ENCODE measurements at regions not wholly inside any gene's neighbourhood (a gene's known extent, or its start where the extent isn't known, plus 50 kb on each side); places are given as distances from the start of the nearest gene placed in this dataset.

DNA sequence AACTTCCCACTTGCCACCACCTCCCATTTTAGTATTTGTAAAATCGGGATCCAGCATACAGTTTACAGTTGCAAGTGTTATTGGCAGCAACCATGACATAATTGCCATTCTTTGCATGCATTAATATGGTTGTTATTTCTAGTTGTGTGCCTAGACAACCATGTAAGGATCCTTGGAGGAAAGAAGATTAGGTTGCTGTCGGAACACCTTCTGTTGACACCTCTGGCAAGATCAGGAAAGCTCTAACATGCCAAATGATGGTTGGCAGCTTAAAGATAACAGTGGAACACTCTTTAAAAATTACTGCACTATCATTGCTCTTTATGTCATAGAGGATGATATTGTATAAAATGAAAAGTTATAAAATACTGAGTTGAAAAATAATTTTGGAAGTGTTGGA lies 313.5 kb upstream of the RARB start:
- Histone ChIP-seq H3K4me1 (no peaks in the 10 kb centered on the region), H3K27ac (no peak overlapping the region), H3K9me3 (no peaks in the 10 kb centered on the region), H3K4me3 (no peak overlapping the region), H3K4me2 (no peak overlapping the region)
- no peak for ATAC-seq
- DNase-seq (ENCODE audit: low read depth in 1 of 2, low spot score in 1 of 2) = no peak
- POLR2A ChIA-PET = no interaction called here
- WGBS (ENCODE audit: missing lambda C conversion rate) = 48% methylated on average over 2 of the region's 2 CpGs
- TF ChIP-seq, protein P1, sequence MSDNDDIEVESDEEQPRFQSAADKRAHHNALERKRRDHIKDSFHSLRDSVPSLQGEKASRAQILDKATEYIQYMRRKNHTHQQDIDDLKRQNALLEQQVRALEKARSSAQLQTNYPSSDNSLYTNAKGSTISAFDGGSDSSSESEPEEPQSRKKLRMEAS (IDR thresholded peaks at IDR 0.05) = no peak
- TF ChIP-seq RAD21 (conservative IDR thresholded peaks at IDR 0.05 in 1 of 2, IDR thresholded peaks at IDR 0.05 in 1 of 2) (no peak), CHD2 (IDR thresholded peaks at IDR 0.05; ENCODE audit: low read length, partially characterized antibody) (no peak)
- TF ChIP-seq, protein P2, sequence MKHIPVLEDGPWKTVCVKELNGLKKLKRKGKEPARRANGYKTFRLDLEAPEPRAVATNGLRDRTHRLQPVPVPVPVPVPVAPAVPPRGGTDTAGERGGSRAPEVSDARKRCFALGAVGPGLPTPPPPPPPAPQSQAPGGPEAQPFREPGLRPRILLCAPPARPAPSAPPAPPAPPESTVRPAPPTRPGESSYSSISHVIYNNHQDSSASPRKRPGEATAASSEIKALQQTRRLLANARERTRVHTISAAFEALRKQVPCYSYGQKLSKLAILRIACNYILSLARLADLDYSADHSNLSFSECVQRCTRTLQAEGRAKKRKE (CRISPR knock-in tag; IDR thresholded peaks at IDR 0.05; ENCODE audit: low read depth) = no peak
- TF ChIP-seq, protein P3, sequence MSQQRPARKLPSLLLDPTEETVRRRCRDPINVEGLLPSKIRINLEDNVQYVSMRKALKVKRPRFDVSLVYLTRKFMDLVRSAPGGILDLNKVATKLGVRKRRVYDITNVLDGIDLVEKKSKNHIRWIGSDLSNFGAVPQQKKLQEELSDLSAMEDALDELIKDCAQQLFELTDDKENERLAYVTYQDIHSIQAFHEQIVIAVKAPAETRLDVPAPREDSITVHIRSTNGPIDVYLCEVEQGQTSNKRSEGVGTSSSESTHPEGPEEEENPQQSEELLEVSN (IDR thresholded peaks at IDR 0.05; ENCODE audit: borderline replicate concordance, low read depth) = no peak
- TF ChIP-seq, protein P4, sequence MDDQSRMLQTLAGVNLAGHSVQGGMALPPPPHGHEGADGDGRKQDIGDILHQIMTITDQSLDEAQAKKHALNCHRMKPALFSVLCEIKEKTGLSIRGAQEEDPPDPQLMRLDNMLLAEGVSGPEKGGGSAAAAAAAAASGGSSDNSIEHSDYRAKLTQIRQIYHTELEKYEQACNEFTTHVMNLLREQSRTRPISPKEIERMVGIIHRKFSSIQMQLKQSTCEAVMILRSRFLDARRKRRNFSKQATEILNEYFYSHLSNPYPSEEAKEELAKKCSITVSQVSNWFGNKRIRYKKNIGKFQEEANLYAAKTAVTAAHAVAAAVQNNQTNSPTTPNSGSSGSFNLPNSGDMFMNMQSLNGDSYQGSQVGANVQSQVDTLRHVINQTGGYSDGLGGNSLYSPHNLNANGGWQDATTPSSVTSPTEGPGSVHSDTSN (IDR thresholded peaks at IDR 0.05) = no peak
- CTCF ChIA-PET = interaction anchor here (1.3 kb wide), 1 partner anchor 9 kb away, joined by 3 read pairs; no protein-coding TSS in a partner anchor
- no peak for FAIRE-seq

DNA sequence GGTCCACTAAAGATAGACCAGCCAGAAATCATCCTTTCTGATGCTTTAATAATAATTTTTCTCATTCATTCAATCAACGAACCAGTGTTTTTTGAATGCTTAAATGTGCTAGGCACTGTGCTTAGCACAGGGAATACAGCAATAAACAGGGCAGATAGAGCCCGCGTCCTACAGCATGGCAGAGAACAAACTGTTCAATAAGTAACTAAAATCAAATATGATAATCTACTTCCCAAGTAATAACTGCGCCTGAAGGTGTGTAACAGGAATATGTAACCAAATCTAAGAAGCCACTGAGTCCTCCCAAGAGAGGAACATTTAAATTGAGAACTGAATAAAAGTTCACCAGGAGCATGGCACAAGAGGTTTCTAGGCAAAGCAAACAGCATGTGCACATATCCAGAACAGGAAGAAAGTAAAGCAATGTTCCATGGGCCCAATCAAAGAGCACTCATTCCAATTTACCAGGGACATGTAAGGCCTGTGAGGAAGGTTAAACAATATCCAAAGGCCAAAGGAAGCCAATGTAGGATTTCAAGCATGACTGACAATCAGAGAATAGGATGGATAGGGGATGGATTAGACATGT lies 311.0 kb upstream of the RARB start:
- 72% methylated on average over 4 of the region's 4 CpGs for WGBS (ENCODE audit: missing lambda C conversion rate)
- Histone ChIP-seq H3K27ac (no peak overlapping the region), H3K4me2 (no peak overlapping the region), H3K4me1 (no peaks in the 10 kb centered on the region), H3K9me3 (no peaks in the 10 kb centered on the region), H3K4me3 (no peak overlapping the region)
- TF ChIP-seq, protein P5, sequence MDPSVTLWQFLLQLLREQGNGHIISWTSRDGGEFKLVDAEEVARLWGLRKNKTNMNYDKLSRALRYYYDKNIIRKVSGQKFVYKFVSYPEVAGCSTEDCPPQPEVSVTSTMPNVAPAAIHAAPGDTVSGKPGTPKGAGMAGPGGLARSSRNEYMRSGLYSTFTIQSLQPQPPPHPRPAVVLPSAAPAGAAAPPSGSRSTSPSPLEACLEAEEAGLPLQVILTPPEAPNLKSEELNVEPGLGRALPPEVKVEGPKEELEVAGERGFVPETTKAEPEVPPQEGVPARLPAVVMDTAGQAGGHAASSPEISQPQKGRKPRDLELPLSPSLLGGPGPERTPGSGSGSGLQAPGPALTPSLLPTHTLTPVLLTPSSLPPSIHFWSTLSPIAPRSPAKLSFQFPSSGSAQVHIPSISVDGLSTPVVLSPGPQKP (IDR thresholded peaks at IDR 0.05; ENCODE audit: low read depth, low read length) = no peak
- TF ChIP-seq MAZ (IDR thresholded peaks at IDR 0.05; ENCODE audit: borderline replicate concordance, low read depth, low read length) (no peak), ZFP36 (IDR thresholded peaks at IDR 0.05; ENCODE audit: borderline replicate concordance, partially characterized antibody) (no peak), EHF (CRISPR knock-in tag; IDR thresholded peaks at IDR 0.05) (no peak), RAD21 (conservative IDR thresholded peaks at IDR 0.05 in 1 of 2, IDR thresholded peaks at IDR 0.05 in 1 of 2) (no peak), RFX5 (IDR thresholded peaks at IDR 0.05) (no peak)
- TF ChIP-seq, protein P6, sequence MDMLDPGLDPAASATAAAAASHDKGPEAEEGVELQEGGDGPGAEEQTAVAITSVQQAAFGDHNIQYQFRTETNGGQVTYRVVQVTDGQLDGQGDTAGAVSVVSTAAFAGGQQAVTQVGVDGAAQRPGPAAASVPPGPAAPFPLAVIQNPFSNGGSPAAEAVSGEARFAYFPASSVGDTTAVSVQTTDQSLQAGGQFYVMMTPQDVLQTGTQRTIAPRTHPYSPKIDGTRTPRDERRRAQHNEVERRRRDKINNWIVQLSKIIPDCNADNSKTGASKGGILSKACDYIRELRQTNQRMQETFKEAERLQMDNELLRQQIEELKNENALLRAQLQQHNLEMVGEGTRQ (IDR thresholded peaks at IDR 0.05) = no peak
- TF ChIP-seq, protein P7, sequence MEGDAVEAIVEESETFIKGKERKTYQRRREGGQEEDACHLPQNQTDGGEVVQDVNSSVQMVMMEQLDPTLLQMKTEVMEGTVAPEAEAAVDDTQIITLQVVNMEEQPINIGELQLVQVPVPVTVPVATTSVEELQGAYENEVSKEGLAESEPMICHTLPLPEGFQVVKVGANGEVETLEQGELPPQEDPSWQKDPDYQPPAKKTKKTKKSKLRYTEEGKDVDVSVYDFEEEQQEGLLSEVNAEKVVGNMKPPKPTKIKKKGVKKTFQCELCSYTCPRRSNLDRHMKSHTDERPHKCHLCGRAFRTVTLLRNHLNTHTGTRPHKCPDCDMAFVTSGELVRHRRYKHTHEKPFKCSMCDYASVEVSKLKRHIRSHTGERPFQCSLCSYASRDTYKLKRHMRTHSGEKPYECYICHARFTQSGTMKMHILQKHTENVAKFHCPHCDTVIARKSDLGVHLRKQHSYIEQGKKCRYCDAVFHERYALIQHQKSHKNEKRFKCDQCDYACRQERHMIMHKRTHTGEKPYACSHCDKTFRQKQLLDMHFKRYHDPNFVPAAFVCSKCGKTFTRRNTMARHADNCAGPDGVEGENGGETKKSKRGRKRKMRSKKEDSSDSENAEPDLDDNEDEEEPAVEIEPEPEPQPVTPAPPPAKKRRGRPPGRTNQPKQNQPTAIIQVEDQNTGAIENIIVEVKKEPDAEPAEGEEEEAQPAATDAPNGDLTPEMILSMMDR (IDR thresholded peaks at IDR 0.05) = no peak
- ATAC-seq (no peak), DNase-seq (ENCODE audit: low read depth in 1 of 2, low spot score in 1 of 2) (no peak), FAIRE-seq (no peak)
- POLR2A ChIA-PET = no interaction called here
- CTCF ChIA-PET = no interaction called here

DNA sequence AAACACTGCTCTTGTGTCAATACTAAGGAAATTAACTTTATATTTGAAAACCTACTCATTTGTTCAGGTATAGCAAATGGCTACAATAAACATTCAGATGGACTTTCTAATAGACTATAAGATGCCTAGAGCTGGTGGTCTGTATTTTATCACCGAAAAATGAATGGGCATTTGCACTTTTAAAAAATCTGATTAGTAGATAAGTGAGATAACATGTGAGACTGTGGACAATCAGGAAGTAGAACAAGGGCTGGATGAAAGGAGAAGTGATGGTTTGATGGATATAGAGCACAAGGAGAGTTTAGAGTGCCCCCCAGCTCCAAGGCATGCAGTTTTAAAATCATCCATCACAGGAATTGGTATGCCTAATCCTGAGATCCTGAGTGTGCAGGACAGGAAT lies 308.4 kb upstream of the RARB start:
- H3K9me3 ChIP-seq = no peaks in the 10 kb centered on the region
- WGBS (ENCODE audit: missing lambda C conversion rate) = 75% methylated on average over 1 of the region's 1 CpG
- H3K27ac ChIP-seq = no peak overlapping the region
- ATAC-seq (no peak), DNase-seq (ENCODE audit: low read depth in 1 of 2, low spot score in 1 of 2) (no peak), FAIRE-seq (no peak)
- no peak overlapping the region for H3K4me2 ChIP-seq
- POLR2A ChIA-PET = no interaction called here
- TF ChIP-seq, protein P1 (IDR thresholded peaks at IDR 0.05) = no peak
- TF ChIP-seq MYC (IDR thresholded peaks at IDR 0.05; ENCODE audit: borderline replicate concordance, low read length) = no peak
- TF ChIP-seq KDM1A (IDR thresholded peaks at IDR 0.05; ENCODE audit: low read depth) = no peak
- TF ChIP-seq FOSB (CRISPR knock-in tag; IDR thresholded peaks at IDR 0.05) = no peak
- no peaks in the 10 kb centered on the region for H3K4me1 ChIP-seq
- no peak overlapping the region for H3K4me3 ChIP-seq
- CTCF ChIA-PET = no interaction called here
